ENCODE measurements at regions not wholly inside any gene's neighbourhood (a gene's known extent, or its start where the extent isn't known, plus 50 kb on each side); places are given as distances from the start of the nearest gene placed in this dataset.

GRCh38 chr12:111193067-111193466, 175.8 kb downstream of the PHETA1 start:
- TF ChIP-seq CEBPB (IDR thresholded peaks at IDR 0.05), result no peak
- TF ChIP-seq ZBTB7A (IDR thresholded peaks at IDR 0.05; ENCODE audit: low read depth), result no peak
- no peak for TF ChIP-seq CREB1 (IDR thresholded peaks at IDR 0.05; ENCODE audit: low read depth)
- TF ChIP-seq, protein P1, sequence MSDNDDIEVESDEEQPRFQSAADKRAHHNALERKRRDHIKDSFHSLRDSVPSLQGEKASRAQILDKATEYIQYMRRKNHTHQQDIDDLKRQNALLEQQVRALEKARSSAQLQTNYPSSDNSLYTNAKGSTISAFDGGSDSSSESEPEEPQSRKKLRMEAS (IDR thresholded peaks at IDR 0.05), result no peak
- TF ChIP-seq RAD21 (IDR thresholded peaks at IDR 0.05; ENCODE audit: low read depth), result no peak
- no peak for TF ChIP-seq TAF1 (IDR thresholded peaks at IDR 0.05; ENCODE audit: low read depth)
- no peak for TF ChIP-seq FOXM1 (IDR thresholded peaks at IDR 0.05; ENCODE audit: borderline replicate concordance, low read depth)
- TF ChIP-seq USF1 (IDR thresholded peaks at IDR 0.05), result no peak
- no peak for TF ChIP-seq TCF12 (IDR thresholded peaks at IDR 0.05; ENCODE audit: low read depth)
- TF ChIP-seq YY1 (IDR thresholded peaks at IDR 0.05; ENCODE audit: low read depth), result no peak
- no peak for TF ChIP-seq TEAD4 (IDR thresholded peaks at IDR 0.05)
- no peak for TF ChIP-seq EGR1 (IDR thresholded peaks at IDR 0.05)
- TF ChIP-seq NFIC (IDR thresholded peaks at IDR 0.05), result no peak
- TF ChIP-seq REST (IDR thresholded peaks at IDR 0.05; ENCODE audit: low read depth), result no peak
- TF ChIP-seq EP300 (IDR thresholded peaks at IDR 0.05; ENCODE audit: borderline replicate concordance), result no peak

DNA sequence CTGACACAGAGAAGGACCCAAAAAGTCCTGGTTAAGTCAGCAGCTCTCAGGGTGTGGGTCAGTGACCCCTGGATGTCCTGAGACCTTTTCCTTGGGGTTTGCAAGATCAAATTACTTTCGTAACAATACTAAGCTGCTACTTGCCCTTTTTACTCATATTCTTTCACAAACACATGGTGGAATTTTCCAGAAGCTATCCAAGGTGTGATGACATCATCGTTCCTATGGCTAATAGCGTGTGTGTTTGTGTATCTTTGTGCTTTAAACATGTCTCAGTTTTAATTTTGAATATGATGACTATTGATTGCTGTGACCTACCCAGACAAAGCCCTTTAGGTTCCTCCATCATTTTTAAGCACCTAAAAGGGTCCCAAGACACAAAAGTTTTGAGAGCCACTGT, 176.2 kb downstream of the PHETA1 start:
- TF ChIP-seq, protein P1 (IDR thresholded peaks at IDR 0.05), result no peak
- no peak for TF ChIP-seq TAF1 (IDR thresholded peaks at IDR 0.05; ENCODE audit: low read depth)
- no peak for TF ChIP-seq REST (IDR thresholded peaks at IDR 0.05; ENCODE audit: low read depth)
- no peak for TF ChIP-seq TCF12 (IDR thresholded peaks at IDR 0.05; ENCODE audit: low read depth)
- TF ChIP-seq EP300 (IDR thresholded peaks at IDR 0.05; ENCODE audit: borderline replicate concordance), result no peak
- TF ChIP-seq CEBPB (IDR thresholded peaks at IDR 0.05), result no peak
- no peak for TF ChIP-seq YY1 (IDR thresholded peaks at IDR 0.05; ENCODE audit: low read depth)
- no peak for TF ChIP-seq USF1 (IDR thresholded peaks at IDR 0.05)

GRCh38 chr12:111190741-111191526, 178.0 kb downstream of the PHETA1 start:
- TF ChIP-seq CREB1 (IDR thresholded peaks at IDR 0.05; ENCODE audit: low read depth) (no peak), NFIC (IDR thresholded peaks at IDR 0.05) (no peak), USF1 (IDR thresholded peaks at IDR 0.05) (no peak), CEBPB (IDR thresholded peaks at IDR 0.05) (no peak), YY1 (IDR thresholded peaks at IDR 0.05; ENCODE audit: low read depth) (no peak), FOXM1 (IDR thresholded peaks at IDR 0.05; ENCODE audit: borderline replicate concordance, low read depth) (no peak), EP300 (IDR thresholded peaks at IDR 0.05; ENCODE audit: borderline replicate concordance) (no peak)
- TF ChIP-seq, protein P1 (IDR thresholded peaks at IDR 0.05), result no peak

- TF ChIP-seq ZBTB7A (IDR thresholded peaks at IDR 0.05; ENCODE audit: low read depth) (no peak), REST (IDR thresholded peaks at IDR 0.05; ENCODE audit: low read depth) (no peak), FOXM1 (IDR thresholded peaks at IDR 0.05; ENCODE audit: borderline replicate concordance, low read depth) (no peak), TAF1 (IDR thresholded peaks at IDR 0.05; ENCODE audit: low read depth) (no peak), CREB1 (IDR thresholded peaks at IDR 0.05; ENCODE audit: low read depth) (no peak), NFIC (IDR thresholded peaks at IDR 0.05) (no peak), RAD21 (IDR thresholded peaks at IDR 0.05; ENCODE audit: low read depth) (no peak), CEBPB (IDR thresholded peaks at IDR 0.05) (no peak), EP300 (IDR thresholded peaks at IDR 0.05; ENCODE audit: borderline replicate concordance) (no peak), USF1 (IDR thresholded peaks at IDR 0.05) (no peak), TCF12 (IDR thresholded peaks at IDR 0.05; ENCODE audit: low read depth) (no peak), TEAD4 (IDR thresholded peaks at IDR 0.05) (no peak), EGR1 (IDR thresholded peaks at IDR 0.05) (no peak), YY1 (IDR thresholded peaks at IDR 0.05; ENCODE audit: low read depth) (no peak)
- TF ChIP-seq, protein P1 (IDR thresholded peaks at IDR 0.05), result no peak
Measured at GRCh38 chr12:111189792-111190191, 179.1 kb downstream of the PHETA1 start.

All from Ishikawa (cell line).